Type B pancreatic cell (in vitro differentiated cells): ENCODE measurements at regions not wholly inside any gene's neighbourhood (a gene's known extent, or its start where the extent isn't known, plus 50 kb on each side); places are given as distances from the start of the nearest gene placed in this dataset.

Experiments
- DNase-seq: peaks from one replicate; pipeline ENCODE4 v3.0.0; 2021; ENCODE audit warnings: mixed read lengths; ENCODE audit not compliant: unreplicated experiment; ENCODE audit errors: extremely low spot score
- H3K27ac Mint-ChIP-seq: 2 replicates; pipeline ENCODE4 v1.8.0; 2021; ENCODE audit warnings: mild to moderate bottlenecking, mixed read lengths
- H3K27me3 Mint-ChIP-seq: 2 replicates; pipeline ENCODE4 v1.8.0; 2021; ENCODE audit warnings: mixed read lengths
- H3K36me3 Mint-ChIP-seq: 2 replicates; pipeline ENCODE4 v1.8.0; 2021; ENCODE audit warnings: mixed read lengths
- H3K4me1 Mint-ChIP-seq: one replicate; pipeline ENCODE4 v1.8.0; 2021; ENCODE audit warnings: mixed read lengths; ENCODE audit not compliant: unreplicated experiment
- H3K4me3 Mint-ChIP-seq: 2 replicates; pipeline ENCODE4 v1.8.0; 2021; ENCODE audit warnings: mild to moderate bottlenecking, mixed read lengths
- H3K9me3 Mint-ChIP-seq: 2 replicates; pipeline ENCODE4 v1.8.0; 2021; ENCODE audit warnings: mixed read lengths
- TF ChIP-seq, protein P1 (sequence below): fragments of 200-600 bp; sonication (generic); conservative IDR thresholded peaks from 2 replicates; pipeline ENCODE4 v1.5.0; 2021; ENCODE audit warnings: antibody characterized with exemption, mild to moderate bottlenecking

- no peaks in the 10 kb centered on the region for H3K36me3 Mint-ChIP-seq
- H3K4me3 Mint-ChIP-seq, result no peak overlapping the region
- TF ChIP-seq, protein P1, sequence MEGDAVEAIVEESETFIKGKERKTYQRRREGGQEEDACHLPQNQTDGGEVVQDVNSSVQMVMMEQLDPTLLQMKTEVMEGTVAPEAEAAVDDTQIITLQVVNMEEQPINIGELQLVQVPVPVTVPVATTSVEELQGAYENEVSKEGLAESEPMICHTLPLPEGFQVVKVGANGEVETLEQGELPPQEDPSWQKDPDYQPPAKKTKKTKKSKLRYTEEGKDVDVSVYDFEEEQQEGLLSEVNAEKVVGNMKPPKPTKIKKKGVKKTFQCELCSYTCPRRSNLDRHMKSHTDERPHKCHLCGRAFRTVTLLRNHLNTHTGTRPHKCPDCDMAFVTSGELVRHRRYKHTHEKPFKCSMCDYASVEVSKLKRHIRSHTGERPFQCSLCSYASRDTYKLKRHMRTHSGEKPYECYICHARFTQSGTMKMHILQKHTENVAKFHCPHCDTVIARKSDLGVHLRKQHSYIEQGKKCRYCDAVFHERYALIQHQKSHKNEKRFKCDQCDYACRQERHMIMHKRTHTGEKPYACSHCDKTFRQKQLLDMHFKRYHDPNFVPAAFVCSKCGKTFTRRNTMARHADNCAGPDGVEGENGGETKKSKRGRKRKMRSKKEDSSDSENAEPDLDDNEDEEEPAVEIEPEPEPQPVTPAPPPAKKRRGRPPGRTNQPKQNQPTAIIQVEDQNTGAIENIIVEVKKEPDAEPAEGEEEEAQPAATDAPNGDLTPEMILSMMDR, result no peak
- H3K27ac Mint-ChIP-seq, result no peak overlapping the region
- no peak for DNase-seq
- peaks cover 6% of the 10 kb centered on the region for H3K9me3 Mint-ChIP-seq
- H3K27me3 Mint-ChIP-seq, result no peaks in the 10 kb centered on the region
- H3K4me1 Mint-ChIP-seq, result no peaks in the 10 kb centered on the region
Measured at GRCh38 chr2:138205281-138205680, 241.0 kb downstream of the HNMT start.

DNA sequence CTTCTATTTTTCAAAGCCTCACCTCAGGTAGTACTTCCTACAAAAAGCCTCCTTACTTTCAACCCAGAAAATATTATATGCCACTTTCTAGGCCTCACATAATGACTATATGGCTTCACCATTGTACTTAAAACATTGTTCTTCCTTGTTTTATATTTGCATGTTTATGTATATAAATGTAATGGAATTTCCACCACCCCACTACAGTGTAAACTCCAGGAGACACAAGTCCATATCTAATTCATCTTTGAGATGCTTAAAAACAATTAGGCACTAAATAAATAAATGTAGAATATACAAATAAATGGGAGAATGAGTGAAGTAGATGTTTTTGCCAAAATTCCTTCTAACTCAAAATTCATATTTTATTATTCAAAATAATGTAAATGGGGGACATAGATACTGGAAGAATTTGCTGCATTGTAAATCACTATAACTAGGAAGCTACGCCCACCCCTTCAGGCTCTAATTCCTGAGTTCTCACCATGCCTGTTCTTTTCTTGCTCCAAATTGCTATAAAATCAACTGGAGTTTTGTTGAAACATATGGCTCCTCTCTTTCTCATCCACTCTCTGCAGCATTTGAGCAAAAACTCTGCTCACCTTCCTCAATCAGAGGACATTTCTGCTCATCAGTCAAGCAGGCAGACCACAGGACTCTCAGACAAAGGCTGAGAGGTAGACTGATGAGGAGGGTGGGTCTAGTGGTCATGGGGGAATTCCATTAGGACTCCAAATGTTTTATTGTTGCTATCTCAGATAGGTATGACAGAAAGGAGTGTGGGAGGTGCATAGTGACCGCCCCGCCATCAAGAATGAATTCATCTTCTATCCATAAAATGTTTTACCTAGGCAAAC, 243.0 kb downstream of the HNMT start:
- Mint-ChIP-seq H3K36me3 (no peaks in the 10 kb centered on the region), H3K9me3 (peaks cover 6% of the 10 kb centered on the region), H3K4me3 (no peak overlapping the region), H3K27ac (peak overlapping the region; percentile 71), H3K4me1 (no peaks in the 10 kb centered on the region), H3K27me3 (no peaks in the 10 kb centered on the region)
- no peak for DNase-seq
- TF ChIP-seq, protein P1, result no peak

DNA sequence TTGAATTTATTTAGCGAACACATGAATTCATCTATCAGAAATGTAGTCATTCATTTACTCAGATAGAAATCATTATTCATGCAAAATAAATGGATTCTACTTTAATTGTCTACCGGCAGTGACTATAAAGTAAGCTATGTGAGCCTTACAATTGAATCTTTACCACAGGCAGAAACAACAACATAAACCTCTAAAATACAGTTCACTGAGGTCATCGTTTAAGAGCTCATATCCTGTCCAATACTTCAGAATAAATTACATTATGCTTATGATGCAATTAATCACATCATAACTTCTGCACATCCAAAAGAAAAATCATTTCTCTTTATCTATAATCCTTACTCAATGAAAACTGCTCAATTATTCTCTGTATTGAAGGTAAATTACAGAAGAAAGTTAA, 244.7 kb downstream of the HNMT start:
- Mint-ChIP-seq H3K36me3 (no peaks in the 10 kb centered on the region), H3K9me3 (peaks cover 6% of the 10 kb centered on the region), H3K27ac (no peak overlapping the region), H3K27me3 (no peaks in the 10 kb centered on the region), H3K4me1 (no peaks in the 10 kb centered on the region), H3K4me3 (no peak overlapping the region)
- TF ChIP-seq, protein P1, result no peak
- no peak for DNase-seq

DNA sequence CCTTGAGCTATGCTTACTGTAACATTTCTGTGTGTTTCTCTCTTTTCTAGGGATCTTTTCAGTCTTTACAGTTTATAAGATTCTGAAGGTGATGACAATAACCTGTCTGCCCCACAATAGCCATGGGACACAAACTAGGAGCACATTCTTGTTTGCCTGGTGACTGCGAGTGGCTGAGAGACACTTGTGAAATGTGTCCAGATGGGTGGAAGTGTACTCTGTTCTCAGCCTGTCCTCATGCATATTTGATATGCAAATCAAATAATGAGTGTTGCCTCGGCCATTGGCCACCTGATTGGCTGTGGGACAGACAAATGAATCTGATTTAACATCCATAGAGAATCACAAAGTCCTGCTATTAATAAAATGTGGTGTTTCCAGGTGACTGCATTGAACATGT, 246.2 kb downstream of the HNMT start:
- H3K27ac Mint-ChIP-seq, result no peak overlapping the region
- no peaks in the 10 kb centered on the region for H3K36me3 Mint-ChIP-seq
- H3K27me3 Mint-ChIP-seq, result no peaks in the 10 kb centered on the region
- TF ChIP-seq, protein P1, result no peak
- H3K4me3 Mint-ChIP-seq, result no peak overlapping the region
- no peak for DNase-seq
- H3K9me3 Mint-ChIP-seq, result peaks cover 6% of the 10 kb centered on the region
- H3K4me1 Mint-ChIP-seq, result no peaks in the 10 kb centered on the region

DNA sequence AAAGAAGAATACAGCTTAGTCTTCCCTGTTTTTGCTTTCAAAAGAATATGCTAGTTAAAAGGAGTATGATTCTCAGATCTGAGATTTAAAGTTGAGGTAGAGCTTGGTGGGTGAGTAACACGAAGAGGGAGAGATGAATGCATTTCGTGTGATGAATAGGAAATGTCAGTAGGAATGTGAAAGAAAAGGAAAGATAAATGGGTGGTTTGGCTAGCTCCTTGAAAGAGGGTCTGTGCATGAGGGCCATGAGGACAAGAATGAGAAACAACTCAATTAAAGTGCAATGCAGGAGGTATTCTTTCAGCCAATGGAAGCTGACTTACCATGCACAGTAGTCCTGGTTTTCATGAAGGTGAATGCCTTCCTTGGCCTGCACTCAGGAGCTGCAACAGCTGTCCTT, 248.2 kb downstream of the HNMT start:
- DNase-seq, result no peak
- Mint-ChIP-seq H3K27me3 (no peaks in the 10 kb centered on the region), H3K27ac (no peak overlapping the region), H3K36me3 (no peaks in the 10 kb centered on the region), H3K9me3 (no peaks in the 10 kb centered on the region), H3K4me1 (no peaks in the 10 kb centered on the region), H3K4me3 (no peak overlapping the region)
- TF ChIP-seq, protein P1, result no peak
